H1 (cell line): ENCODE measurements at regions not wholly inside any gene's neighbourhood (a gene's known extent, or its start where the extent isn't known, plus 50 kb on each side); places are given as distances from the start of the nearest gene placed in this dataset.

Source experiments
- CTCF ChIA-PET: fragments of 300-600 bp; sonication (Branson Sonifier 250); formaldehyde crosslinking; loops from one replicate; lab custom pipeline; 2021; ENCODE audit not compliant: partially characterized antibody; lab: Charles Lee
- POLR2A ChIA-PET: fragments of 300-600 bp; sonication (Branson Sonifier 250); formaldehyde crosslinking; loops from one replicate; lab custom pipeline; 2021; ENCODE audit warnings: inconsistent platforms; ENCODE audit not compliant: partially characterized antibody; lab: Charles Lee
- DNase-seq, 2 experiments: peaks; one replicate each; pipeline versions ENCODE4 v3.0.0 to v3.0.0-alpha.2; 2010 to 2022; ENCODE audit warnings: low spot score in 2 of 2, low read depth in 1 of 2, mixed read lengths in 1 of 2
- FAIRE-seq: peaks from 2 replicates; lab custom pipeline; 2011; peaks lifted over from hg19 to GRCh38; lab: Jason Lieb, UNC
- H2AFZ ChIP-seq: 2 replicates; pipeline ENCODE4 v1.8.1; 2012; ENCODE audit warnings: low read length, inconsistent platforms
- H2AK5ac ChIP-seq: 2 replicates; pipeline ENCODE4 v1.6.1; 2013; ENCODE audit warnings: low read depth, low read length
- H2BK120ac ChIP-seq: replicated peaks from 2 replicates; pipeline ENCODE3; 2013; ENCODE audit warnings: low read depth, low read length, inconsistent platforms
- H2BK12ac ChIP-seq: 2 replicates; pipeline ENCODE4 v1.6.1; 2013; ENCODE audit warnings: low read depth, low read length
- H2BK15ac ChIP-seq: 2 replicates; pipeline ENCODE4 v1.6.1; 2013; ENCODE audit warnings: low read length
- H2BK20ac ChIP-seq: 2 replicates; pipeline ENCODE4 v1.6.1; 2013; ENCODE audit warnings: low read length
- H2BK5ac ChIP-seq: 2 replicates; pipeline ENCODE4 v1.6.1; 2013; ENCODE audit warnings: low read depth, low read length
- H3K14ac ChIP-seq: 2 replicates; pipeline ENCODE4 v1.6.1; 2013; ENCODE audit warnings: inconsistent platforms; ENCODE audit not compliant: insufficient read length
- H3K18ac ChIP-seq: 2 replicates; pipeline ENCODE4 v1.6.1; 2013; ENCODE audit warnings: low read length; ENCODE audit errors: extremely low read depth
- H3K23ac ChIP-seq: 2 replicates; pipeline ENCODE4 v1.6.1; 2013; ENCODE audit warnings: inconsistent platforms; ENCODE audit not compliant: insufficient read length
- H3K23me2 ChIP-seq: 2 replicates; pipeline ENCODE4 v1.6.1; 2013; ENCODE audit warnings: low read depth, low read length
- H3K27ac ChIP-seq: 2 replicates; pipeline ENCODE4 v1.6.1; 2011; ENCODE audit warnings: low read depth, low read length, inconsistent platforms
- H3K27me3 ChIP-seq, 4 experiments: replicated peaks in 1 of 4; 1 replicate in 1 of 4; 2 replicates in 3 of 4; pipeline versions ENCODE4 v1.6.1 to v1.8.1; 2011 to 2013; ENCODE audit warnings: low read length in 3 of 4, mild to moderate bottlenecking in 3 of 4, inconsistent platforms in 2 of 4, mixed read lengths in 2 of 4, moderate library complexity in 1 of 4; ENCODE audit not compliant: control insufficient read depth in 3 of 4, insufficient read depth in 3 of 4; ENCODE audit errors: extremely low read depth in 1 of 4
- H3K36me3 ChIP-seq, 4 experiments: 2 replicates each; pipeline versions ENCODE4 v1.6.1 to v1.8.1; 2011 to 2013; ENCODE audit warnings: mild to moderate bottlenecking in 4 of 4, low read length in 3 of 4, moderate library complexity in 2 of 4, control low read depth in 1 of 4, inconsistent platforms in 1 of 4; ENCODE audit not compliant: insufficient read depth in 4 of 4, control insufficient read depth in 2 of 4
- H3K4ac ChIP-seq: replicated peaks from 2 replicates; pipeline ENCODE3; 2013; ENCODE audit warnings: low read length, low read depth, mixed read lengths, inconsistent platforms; ENCODE audit not compliant: insufficient read length
- H3K4me1 ChIP-seq, 4 experiments: replicated peaks in 1 of 4; 1 replicate in 1 of 4; 2 replicates in 3 of 4; pipeline versions ENCODE4 v1.6.1 to v1.8.1; 2011 to 2013; ENCODE audit warnings: low read length in 3 of 4, inconsistent platforms in 2 of 4, mixed read lengths in 1 of 4; ENCODE audit not compliant: insufficient read depth in 4 of 4, control insufficient read depth in 3 of 4
- H3K4me2 ChIP-seq, 2 experiments: 2 replicates each; pipeline versions ENCODE4 v1.6.1 to v1.8.1; 2011 to 2013; ENCODE audit warnings: low read depth in 2 of 2, low read length in 2 of 2, control low read depth in 1 of 2, inconsistent platforms in 1 of 2, mild to moderate bottlenecking in 1 of 2; ENCODE audit not compliant: insufficient read depth in 1 of 2
- H3K4me3 ChIP-seq, 4 experiments: fragments of 200-600, 300-600 bp in 1 of 4; sonication (generic), shearing (Covaris generic), sonication (Bioruptor Twin) in 1 of 4; 2 replicates each; pipeline versions ENCODE4 v1.5.1 to v1.8.1; 2011 to 2016; ENCODE audit warnings: low read length in 4 of 4, low read depth in 3 of 4, control low read depth in 2 of 4, inconsistent platforms in 2 of 4, mild to moderate bottlenecking in 2 of 4, mixed read lengths in 1 of 4, moderate library complexity in 1 of 4; ENCODE audit not compliant: insufficient read depth in 2 of 4; ENCODE audit errors: extremely low read depth in 1 of 4
- H3K56ac ChIP-seq: replicated peaks from 2 replicates; pipeline ENCODE3; 2013; ENCODE audit warnings: low read depth, mild to moderate bottlenecking, mixed read lengths, low read length, inconsistent platforms; ENCODE audit not compliant: insufficient read length
- H3K79me1 ChIP-seq: 2 replicates; pipeline ENCODE4 v1.6.1; 2013; ENCODE audit warnings: low read depth, low read length, control low read depth
- H3K79me2 ChIP-seq, 2 experiments: 2 replicates each; pipeline versions ENCODE4 v1.6.1 to v1.8.1; 2012 to 2013; ENCODE audit warnings: low read length in 2 of 2, mild to moderate bottlenecking in 2 of 2, inconsistent platforms in 1 of 2; ENCODE audit not compliant: insufficient read depth in 2 of 2, control insufficient read depth in 1 of 2
- H3K9ac ChIP-seq, 4 experiments: replicated peaks in 1 of 4; 1 replicate in 1 of 4; 2 replicates in 3 of 4; pipeline versions ENCODE4 v1.6.1 to v1.8.1; 2011 to 2013; ENCODE audit warnings: low read depth in 3 of 4, low read length in 3 of 4, control low read depth in 2 of 4, mild to moderate bottlenecking in 2 of 4, moderate library complexity in 2 of 4, inconsistent platforms in 1 of 4; ENCODE audit errors: extremely low read depth in 1 of 4
- H3K9me3 ChIP-seq, 2 experiments: 2 replicates each; pipeline versions ENCODE4 v1.6.1 to v1.8.1; 2012 to 2013; ENCODE audit warnings: mild to moderate bottlenecking in 2 of 2, moderate library complexity in 2 of 2, control low read depth in 1 of 2, inconsistent platforms in 1 of 2, low read depth in 1 of 2, low read length in 1 of 2, mixed read lengths in 1 of 2; ENCODE audit not compliant: insufficient read depth in 2 of 2
- H4K20me1 ChIP-seq, 2 experiments: replicated peaks in 1 of 2; 2 replicates each; pipeline versions ENCODE3 to v1.8.1; 2011 to 2013; ENCODE audit warnings: inconsistent platforms in 2 of 2, low read length in 2 of 2, mild to moderate bottlenecking in 1 of 2; ENCODE audit not compliant: insufficient read depth in 2 of 2, control insufficient read depth in 1 of 2
- H4K5ac ChIP-seq: 2 replicates; pipeline ENCODE4 v1.6.1; 2013; ENCODE audit warnings: low read length, low read depth, mixed read lengths, inconsistent platforms; ENCODE audit not compliant: insufficient read length
- H4K8ac ChIP-seq: 2 replicates; pipeline ENCODE4 v1.8.0; 2013; ENCODE audit warnings: mild to moderate bottlenecking, moderate library complexity, low read length, inconsistent platforms; ENCODE audit not compliant: insufficient read depth; ENCODE audit errors: extremely low read depth
- H4K91ac ChIP-seq: replicated peaks from 2 replicates; pipeline ENCODE3; 2013; ENCODE audit warnings: low read length, mixed read lengths, inconsistent platforms; ENCODE audit not compliant: insufficient read length
- BRCA1 ChIP-seq: IDR thresholded peaks from 2 replicates; pipeline ENCODE4 v1.6.1; 2012; ENCODE audit warnings: low read depth, low read length, improper control_type of control experiment
- CEBPB ChIP-seq: IDR thresholded peaks from 2 replicates; pipeline ENCODE4 v1.6.1; 2012; ENCODE audit warnings: low read depth, low read length
- E2F6 ChIP-seq: IDR thresholded peaks from 2 replicates; pipeline ENCODE4 v1.6.1; 2012; ENCODE audit warnings: inconsistent platforms
- EZH2 ChIP-seq: fragments of 200-600 bp; sonication (generic); IDR thresholded peaks from 2 replicates; pipeline ENCODE4 v1.7.1; 2012; ENCODE audit warnings: low read depth, mild to moderate bottlenecking, moderate library complexity, low read length, inconsistent platforms; ENCODE audit not compliant: severe bottlenecking
- HDAC6 ChIP-seq: IDR thresholded peaks from one replicate; pipeline ENCODE4 v1.7.1; 2012; ENCODE audit warnings: low read depth, mild to moderate bottlenecking, inconsistent platforms, low read length, moderate library complexity
- MAFK ChIP-seq: IDR thresholded peaks from 2 replicates; pipeline ENCODE4 v1.6.1; 2012; ENCODE audit warnings: low read depth, mild to moderate bottlenecking, improper control_type of control experiment, low read length
- NRF1 ChIP-seq: IDR thresholded peaks from 2 replicates; pipeline ENCODE4 v1.6.1; 2011; ENCODE audit warnings: mild to moderate bottlenecking, low read depth, low read length, improper control_type of control experiment
- POLR2AphosphoS5 ChIP-seq: IDR thresholded peaks from 2 replicates; pipeline ENCODE4 v1.6.1; 2011; ENCODE audit warnings: low read depth, low read length
- RXRA ChIP-seq: IDR thresholded peaks from 2 replicates; pipeline ENCODE4 v1.6.1; 2011; ENCODE audit warnings: low read depth, mild to moderate bottlenecking, low read length, moderate library complexity; ENCODE audit not compliant: insufficient read depth
- SIRT6 ChIP-seq: IDR thresholded peaks from one replicate; pipeline ENCODE4 v1.7.1; 2012; ENCODE audit warnings: low read length, inconsistent platforms
- SP1 ChIP-seq: IDR thresholded peaks from 2 replicates; pipeline ENCODE4 v1.6.1; 2011; ENCODE audit warnings: low read depth, low read length
- SP4 ChIP-seq: IDR thresholded peaks from 2 replicates; pipeline ENCODE4 v1.6.1; 2012; ENCODE audit warnings: low read length, inconsistent platforms
- USF2 ChIP-seq: IDR thresholded peaks from 2 replicates; pipeline ENCODE4 v1.6.1; 2011; ENCODE audit warnings: low read length, improper control_type of control experiment
- WGBS, 2 experiments: shearing (Covaris generic) in 1 of 2; methylation state at CpG; one replicate each; pipeline versions ENCODE4 v1.1.6 to v1.1.7; 2013 to 2015; ENCODE audit warnings: low lambda C conversion rate in 2 of 2, mixed read lengths in 2 of 2, inconsistent platforms in 1 of 2, low coverage in 1 of 2, missing lambda C conversion rate in 1 of 2; ENCODE audit not compliant: insufficient replicate concordance in 2 of 2, insufficient coverage in 1 of 2, insufficient read length in 1 of 2; ENCODE audit errors: extremely low coverage in 1 of 2, missing lambda C conversion rate in 1 of 2; 5-methylcytosine and 5-hydroxymethylcytosine counted together

GRCh38 chr4:77375866-77376607 is 219.0 kb downstream of the CCNG2 start:
- CTCF ChIA-PET = interaction anchor here (0.9 to 42.8 kb wide), 8 partner anchors 9 to 89 kb away, joined by 3 to 1551 read pairs (median 20); no protein-coding TSS in a partner anchor
- H2BK15ac ChIP-seq = no peak overlapping the region
- H3K4ac ChIP-seq = no peak overlapping the region
- POLR2A ChIA-PET = no interaction called here
- no peaks in the 10 kb centered on the region for H3K36me3 ChIP-seq
- peaks cover 0 to 5% (median 2%) of the 10 kb centered on the region in 4 experiments; a peak in 3 of 7 replicates for H3K4me1 ChIP-seq
- H2BK12ac ChIP-seq = no peak overlapping the region
- H3K56ac ChIP-seq = no peak overlapping the region
- H3K23me2 ChIP-seq = no peaks in the 10 kb centered on the region
- H3K27me3 ChIP-seq = no peaks in the 10 kb centered on the region
- H3K27ac ChIP-seq = no peak overlapping the region
- H4K5ac ChIP-seq = no peak overlapping the region
- no peaks in the 10 kb centered on the region for H4K20me1 ChIP-seq
- no peak overlapping the region for H3K4me3 ChIP-seq
- H2BK5ac ChIP-seq = no peak overlapping the region
- H3K79me1 ChIP-seq = no peaks in the 10 kb centered on the region
- no peak overlapping the region for H4K8ac ChIP-seq
- H3K18ac ChIP-seq = no peak overlapping the region
- FAIRE-seq = no peak
- no peak overlapping the region for H3K14ac ChIP-seq
- H2BK20ac ChIP-seq = 0 out of 2 replicates have a peak overlapping the region, but pooled peaks have one; percentile 24
- no peak overlapping the region for H3K9ac ChIP-seq
- no peak overlapping the region for H3K4me2 ChIP-seq
- no peaks in the 10 kb centered on the region for H3K79me2 ChIP-seq
- H4K91ac ChIP-seq = no peak overlapping the region
- no peak for DNase-seq
- no peak overlapping the region for H3K23ac ChIP-seq
- no peak overlapping the region for H2AFZ ChIP-seq
- no peak overlapping the region for H2BK120ac ChIP-seq
- WGBS, 2 experiments = 82% methylated on average over 2 of the region's 2 CpGs; no CpG with 5 or more reads in 1 of the 2 experiments
- H3K9me3 ChIP-seq = no peaks in the 10 kb centered on the region
- no peak overlapping the region for H2AK5ac ChIP-seq
- TF ChIP-seq SP4 (no peak), BRCA1 (no peak), POLR2AphosphoS5 (no peak), USF2 (no peak), RXRA (no peak), E2F6 (no peak), SP1 (no peak), CEBPB (no peak), NRF1 (no peak), HDAC6 (no peak), EZH2 (no peak), SIRT6 (no peak), MAFK (no peak)
